Ovary (tissue), 7 donors: ENCODE measurements at regions not wholly inside any gene's neighbourhood (a gene's known extent, or its start where the extent isn't known, plus 50 kb on each side); places are given as distances from the start of the nearest gene placed in this dataset.

Experiments
- DNase-seq, 5 donors: peaks; one replicate each; pipeline ENCODE4 v3.0.0-alpha.2; 2019 to 2020
- H3K27ac ChIP-seq, 2 donors: fragments of 200-600 bp; one replicate each; pipeline versions ENCODE4 v1.5.1 to v1.8.0; 2019 to 2022
- H3K27me3 ChIP-seq: fragments of 200-600 bp; one replicate; pipeline ENCODE4 v1.8.0; 2022
- H3K36me3 ChIP-seq: fragments of 200-600 bp; sonication (generic); one replicate; pipeline ENCODE4 v1.5.1; 2019
- H3K4me1 ChIP-seq: one replicate; pipeline ENCODE4 v1.8.1; 2013; ENCODE audit warnings: mild to moderate bottlenecking, moderate library complexity; ENCODE audit not compliant: insufficient read depth
- H3K4me3 ChIP-seq: fragments of 200-600 bp; sonication (generic); one replicate; pipeline ENCODE4 v1.5.1; 2017
- H3K9me3 ChIP-seq, 2 donors: fragments of 200-600 bp in 1 of 2; sonication (generic) in 1 of 2; one replicate each; pipeline versions ENCODE4 v1.5.1 to v1.8.1; 2013 to 2019; ENCODE audit warnings: mild to moderate bottlenecking in 1 of 2, moderate library complexity in 1 of 2
- EP300 ChIP-seq: sonication (generic); formaldehyde crosslinking; IDR thresholded peaks from one replicate; pipeline ENCODE4 v1.6.1; 2017; ENCODE audit warnings: antibody characterized with exemption
- POLR2A ChIP-seq: fragments of 450-650 bp; IDR thresholded peaks from one replicate; pipeline ENCODE4 v1.6.1; 2017; ENCODE audit warnings: antibody characterized with exemption, mild to moderate bottlenecking, moderate library complexity
- WGBS, 3 donors: extraction: QIAGEN DNeasy Blood & Tissue Kit in 1 of 3; methylation state at CpG; one replicate each; pipeline versions ENCODE4 v1.1.5 to v1.1.7; 2013 to 2017; 5-methylcytosine and 5-hydroxymethylcytosine counted together
- intact Hi-C, 4 donors: fragments of 100-400 bp; cut with DNase I; formaldehyde crosslinking; loops; one replicate each; pipeline versions ENCODE4 v1.11.0 to v1.15.1; 2022 to 2023
- TF ChIP-seq, protein P1 (sequence below), 3 donors: fragments of 450-650 bp in 2 of 3; fragments of 200-600 bp in 1 of 3; IDR thresholded peaks; one replicate each; pipeline versions ENCODE4 v1.5.1 to v1.8.0; 2016 to 2022; ENCODE audit warnings: antibody characterized with exemption in 3 of 3, mild to moderate bottlenecking in 1 of 3
- donor health status: DM: no; HTN: no; CAD: no; lungs with moderate emphysema.
- donor health status: DM: no; HTN: no; CAD: no.
- donor health status: Bipolar disorder and iron deficiency.
- donor health status: DM: no; HTN: no; CAD: no.
- donor health status: DM: yes; HTN: yes; CAD: no.

DNA sequence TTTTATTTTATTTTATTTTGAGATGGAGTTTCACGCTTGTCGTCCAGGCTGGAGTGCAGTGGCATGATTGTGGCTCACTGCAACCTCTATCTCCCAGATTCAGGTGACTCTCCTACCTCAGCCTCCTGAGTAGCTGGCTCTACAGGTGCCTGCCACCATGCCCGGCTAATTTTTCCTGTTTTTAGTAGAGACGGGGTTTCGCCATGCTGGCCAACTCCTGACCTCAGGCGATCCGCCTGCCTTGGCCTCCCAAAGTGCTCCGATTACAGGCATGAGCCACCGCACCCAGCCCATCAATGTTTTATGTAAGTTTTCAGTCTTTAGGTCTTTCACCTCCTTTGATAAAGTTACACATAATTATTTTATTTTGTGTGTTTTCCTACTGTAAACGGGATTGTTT, 154.6 kb downstream of the COPRS start:
- 72 to 86% (median 84%) methylated on average over 10 of the region's 10 CpGs for WGBS, 3 donors
- DNase-seq = no peak
- Histone ChIP-seq H3K27me3 (no peaks in the 10 kb centered on the region), H3K4me1 (no peaks in the 10 kb centered on the region), H3K36me3 (no peaks in the 10 kb centered on the region), H3K4me3 (no peak overlapping the region), H3K9me3 (no peaks in the 10 kb centered on the region), H3K27ac (no peak overlapping the region)
- TF ChIP-seq, protein P1, sequence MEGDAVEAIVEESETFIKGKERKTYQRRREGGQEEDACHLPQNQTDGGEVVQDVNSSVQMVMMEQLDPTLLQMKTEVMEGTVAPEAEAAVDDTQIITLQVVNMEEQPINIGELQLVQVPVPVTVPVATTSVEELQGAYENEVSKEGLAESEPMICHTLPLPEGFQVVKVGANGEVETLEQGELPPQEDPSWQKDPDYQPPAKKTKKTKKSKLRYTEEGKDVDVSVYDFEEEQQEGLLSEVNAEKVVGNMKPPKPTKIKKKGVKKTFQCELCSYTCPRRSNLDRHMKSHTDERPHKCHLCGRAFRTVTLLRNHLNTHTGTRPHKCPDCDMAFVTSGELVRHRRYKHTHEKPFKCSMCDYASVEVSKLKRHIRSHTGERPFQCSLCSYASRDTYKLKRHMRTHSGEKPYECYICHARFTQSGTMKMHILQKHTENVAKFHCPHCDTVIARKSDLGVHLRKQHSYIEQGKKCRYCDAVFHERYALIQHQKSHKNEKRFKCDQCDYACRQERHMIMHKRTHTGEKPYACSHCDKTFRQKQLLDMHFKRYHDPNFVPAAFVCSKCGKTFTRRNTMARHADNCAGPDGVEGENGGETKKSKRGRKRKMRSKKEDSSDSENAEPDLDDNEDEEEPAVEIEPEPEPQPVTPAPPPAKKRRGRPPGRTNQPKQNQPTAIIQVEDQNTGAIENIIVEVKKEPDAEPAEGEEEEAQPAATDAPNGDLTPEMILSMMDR (IDR thresholded peaks at IDR 0.05) = no peak
- TF ChIP-seq EP300 (no peak), POLR2A (no peak)
- intact Hi-C loops = loop anchor here in 1 of 4 donors (10.0 kb wide), 1 partner anchor 130 kb away; no protein-coding TSS in a partner anchor

DNA sequence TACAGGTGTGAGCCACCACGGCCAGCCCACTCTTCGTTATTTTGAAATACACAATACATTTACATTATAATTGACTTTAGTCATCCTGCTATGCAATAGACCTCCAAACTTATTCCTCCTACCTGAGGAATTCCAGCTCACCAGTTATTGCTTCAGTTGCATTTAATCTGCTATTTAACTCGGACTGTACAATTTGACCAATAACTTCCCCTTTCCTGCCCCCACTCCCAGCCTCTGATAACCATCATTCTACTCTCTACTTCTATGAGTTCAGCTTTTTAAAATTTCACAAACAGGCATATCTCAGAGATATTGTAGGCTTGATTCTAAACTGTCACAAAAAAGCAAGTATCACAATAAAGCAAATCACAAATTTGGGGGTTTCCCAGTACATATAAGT, 157.0 kb downstream of the COPRS start:
- Histone ChIP-seq H3K4me3 (no peak overlapping the region), H3K27me3 (no peaks in the 10 kb centered on the region), H3K27ac (no peak overlapping the region), H3K36me3 (no peaks in the 10 kb centered on the region), H3K4me1 (no peaks in the 10 kb centered on the region), H3K9me3 (no peaks in the 10 kb centered on the region)
- DNase-seq = no peak
- intact Hi-C loops = loop anchor here in 1 of 4 donors (10.0 kb wide), 1 partner anchor 127 kb away; no protein-coding TSS in a partner anchor
- 72 to 78% (median 77%) methylated on average over 3 of the region's 3 CpGs for WGBS, 3 donors
- TF ChIP-seq EP300 (no peak), POLR2A (no peak)
- TF ChIP-seq, protein P1 (IDR thresholded peaks at IDR 0.05) = no peak

DNA sequence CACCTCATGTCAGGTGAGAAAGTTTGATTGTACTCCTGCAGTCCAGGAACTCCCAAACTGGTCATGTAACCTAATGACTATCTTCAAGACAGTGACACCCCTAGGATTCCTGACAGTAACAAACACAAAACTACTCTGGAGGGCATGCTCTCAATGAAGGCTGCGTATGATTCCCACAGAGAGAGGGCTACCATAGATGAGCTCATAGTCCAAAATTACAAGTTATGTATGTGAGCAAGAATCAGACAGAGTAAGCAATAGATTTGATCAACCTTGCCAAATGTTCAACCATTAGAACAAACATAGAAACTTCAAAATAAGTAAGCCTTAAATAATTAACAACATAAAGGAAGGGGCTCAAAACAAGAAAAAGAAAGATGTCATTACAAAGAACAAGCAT, 158.1 kb downstream of the COPRS start:
- Histone ChIP-seq H3K27ac (no peak overlapping the region), H3K27me3 (no peaks in the 10 kb centered on the region), H3K9me3 (no peaks in the 10 kb centered on the region), H3K4me3 (no peak overlapping the region), H3K4me1 (no peaks in the 10 kb centered on the region), H3K36me3 (no peaks in the 10 kb centered on the region)
- TF ChIP-seq, protein P1 (IDR thresholded peaks at IDR 0.05) = no peak
- TF ChIP-seq EP300 = no peak
- DNase-seq = no peak
- WGBS, 3 donors = 70 to 84% (median 80%) methylated on average over 1 of the region's 1 CpG
- intact Hi-C loops = loop anchor here in 1 of 4 donors (10.0 kb wide), 1 partner anchor 126 kb away; no protein-coding TSS in a partner anchor

DNA sequence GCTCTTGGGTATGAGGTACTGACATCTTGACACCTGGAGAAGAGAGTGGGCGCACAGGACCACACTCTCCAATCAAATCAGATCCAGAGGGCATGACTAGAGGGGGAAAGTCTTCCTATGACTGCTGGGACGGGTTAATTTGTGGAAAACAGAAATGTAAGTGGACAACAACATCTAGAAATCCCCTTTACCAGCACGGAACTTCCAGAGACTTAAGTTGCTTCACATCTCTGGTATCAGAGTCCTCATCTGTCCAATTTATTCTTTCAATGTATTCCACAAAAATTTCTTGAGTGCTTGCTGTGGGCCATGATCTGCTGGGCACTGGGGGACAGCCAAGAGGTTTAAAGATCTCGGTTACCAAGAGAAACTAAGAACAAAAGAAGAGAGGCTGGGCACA, 159.2 kb downstream of the COPRS start:
- WGBS, 3 donors = 89 to 92% (median 90%) methylated on average over 4 of the region's 4 CpGs
- H3K36me3 ChIP-seq = no peaks in the 10 kb centered on the region
- DNase-seq = no peak
- no peaks in the 10 kb centered on the region for H3K27me3 ChIP-seq
- TF ChIP-seq EP300 (no peak), POLR2A (no peak)
- TF ChIP-seq, protein P1 (IDR thresholded peaks at IDR 0.05) = no peak
- intact Hi-C loops = loop anchor here in 1 of 4 donors (10.0 kb wide), 1 partner anchor 125 kb away; no protein-coding TSS in a partner anchor
- peaks cover 2% of the 10 kb centered on the region for H3K4me1 ChIP-seq
- no peak overlapping the region for H3K4me3 ChIP-seq
- H3K27ac ChIP-seq = no peak overlapping the region
- H3K9me3 ChIP-seq = no peaks in the 10 kb centered on the region
